ENCODE measurements at regions not wholly inside any gene's neighbourhood (a gene's known extent, or its start where the extent isn't known, plus 50 kb on each side); places are given as distances from the start of the nearest gene placed in this dataset.

GRCh38 chr10:44581996-44582395, 197.1 kb upstream of the CXCL12 start:
- Mint-ChIP-seq H3K4me3 (ENCODE audit: unreplicated experiment) (no peak overlapping the region), H3K36me3 (ENCODE audit: insufficient read depth, unreplicated experiment) (peaks cover 8% of the 10 kb centered on the region), H3K27me3 (ENCODE audit: insufficient read depth, unreplicated experiment) (no peaks in the 10 kb centered on the region), H3K9me3 (ENCODE audit: unreplicated experiment) (no peaks in the 10 kb centered on the region), H3K4me1 (ENCODE audit: insufficient read depth, unreplicated experiment) (no peaks in the 10 kb centered on the region), H3K27ac (ENCODE audit: low read depth, unreplicated experiment) (no peak overlapping the region)
- no peak for DNase-seq (ENCODE audit: unreplicated experiment)
- ChIA-PET CTCF (no interaction called here), POLR2A (no interaction called here)
- BruUV-seq (replicated peaks) = no TSS peak
- no peak for TF ChIP-seq CTCF (IDR thresholded peaks at IDR 0.05; ENCODE audit: unreplicated experiment)
- intact Hi-C loops (cut with micrococcal nuclease) = no loop called here

- H3K4me3 Mint-ChIP-seq (ENCODE audit: unreplicated experiment) = no peak overlapping the region
- H3K27me3 Mint-ChIP-seq (ENCODE audit: insufficient read depth, unreplicated experiment) = peaks cover 17% of the 10 kb centered on the region
- no TSS peak for BruUV-seq (replicated peaks)
- ChIA-PET POLR2A (no interaction called here), CTCF (no interaction called here)
- no peak for DNase-seq (ENCODE audit: unreplicated experiment)
- no peaks in the 10 kb centered on the region for H3K36me3 Mint-ChIP-seq (ENCODE audit: insufficient read depth, unreplicated experiment)
- TF ChIP-seq CTCF (IDR thresholded peaks at IDR 0.05; ENCODE audit: unreplicated experiment) = no peak
- no peak overlapping the region for H3K27ac Mint-ChIP-seq (ENCODE audit: low read depth, unreplicated experiment)
- no peaks in the 10 kb centered on the region for H3K9me3 Mint-ChIP-seq (ENCODE audit: unreplicated experiment)
- no peaks in the 10 kb centered on the region for H3K4me1 Mint-ChIP-seq (ENCODE audit: insufficient read depth, unreplicated experiment)
- intact Hi-C loops (cut with micrococcal nuclease) = no loop called here
These were observed 202.8 kb upstream of the CXCL12 start for GRCh38 chr10:44587488-44588318.

GRCh38 chr10:44589181-44589943, 204.5 kb upstream of the CXCL12 start:
- Mint-ChIP-seq H3K27me3 (ENCODE audit: insufficient read depth, unreplicated experiment) (peaks cover 26% of the 10 kb centered on the region), H3K36me3 (ENCODE audit: insufficient read depth, unreplicated experiment) (no peaks in the 10 kb centered on the region), H3K27ac (ENCODE audit: low read depth, unreplicated experiment) (no peak overlapping the region), H3K4me3 (ENCODE audit: unreplicated experiment) (no peak overlapping the region), H3K4me1 (ENCODE audit: insufficient read depth, unreplicated experiment) (no peaks in the 10 kb centered on the region), H3K9me3 (ENCODE audit: unreplicated experiment) (no peaks in the 10 kb centered on the region)
- POLR2A ChIA-PET = no interaction called here
- no TSS peak for BruUV-seq (replicated peaks)
- DNase-seq (ENCODE audit: unreplicated experiment) = no peak
- no peak for TF ChIP-seq CTCF (IDR thresholded peaks at IDR 0.05; ENCODE audit: unreplicated experiment)
- CTCF ChIA-PET = interaction anchor here (0.5 kb wide), 1 partner anchor 171 kb away, joined by 5 read pairs; no protein-coding TSS in a partner anchor
- intact Hi-C loops (cut with micrococcal nuclease) = no loop called here

- intact Hi-C loops (cut with micrococcal nuclease) = no loop called here
- no peak overlapping the region for H3K27ac Mint-ChIP-seq (ENCODE audit: low read depth, unreplicated experiment)
- H3K36me3 Mint-ChIP-seq (ENCODE audit: insufficient read depth, unreplicated experiment) = no peaks in the 10 kb centered on the region
- H3K27me3 Mint-ChIP-seq (ENCODE audit: insufficient read depth, unreplicated experiment) = peaks cover 26% of the 10 kb centered on the region
- TF ChIP-seq CTCF (IDR thresholded peaks at IDR 0.05; ENCODE audit: unreplicated experiment) = no peak
- no peak for DNase-seq (ENCODE audit: unreplicated experiment)
- CTCF ChIA-PET = interaction anchor here (0.5 kb wide), 1 partner anchor 172 kb away, joined by 5 read pairs; no protein-coding TSS in a partner anchor
- POLR2A ChIA-PET = interaction anchor here (0.6 kb wide), 1 partner anchor 294 kb away, joined by 3 read pairs; no protein-coding TSS in a partner anchor
- no peaks in the 10 kb centered on the region for H3K4me1 Mint-ChIP-seq (ENCODE audit: insufficient read depth, unreplicated experiment)
- no TSS peak for BruUV-seq (replicated peaks)
- no peaks in the 10 kb centered on the region for H3K9me3 Mint-ChIP-seq (ENCODE audit: unreplicated experiment)
- no peak overlapping the region for H3K4me3 Mint-ChIP-seq (ENCODE audit: unreplicated experiment)
These were observed 205.1 kb upstream of the CXCL12 start for GRCh38 chr10:44589944-44590449.

Data from MCF 10A (cell line).